SU-DHL-6 (cell line): ENCODE measurements at regions not wholly inside any gene's neighbourhood (a gene's known extent, or its start where the extent isn't known, plus 50 kb on each side); places are given as distances from the start of the nearest gene placed in this dataset.

Source experiments
- EZH2phosphoT487 ChIP-seq: fragments of 200-600 bp; sonication (generic), shearing (Covaris generic); conservative IDR thresholded peaks from 2 replicates; pipeline ENCODE4 v1.6.1; 2018; ENCODE audit warnings: mild to moderate bottlenecking, antibody characterized with exemption, low read length, moderate library complexity, mixed read lengths
- TF ChIP-seq, protein P1 (sequence below): fragments of 200-600 bp; sonication (generic); IDR thresholded peaks from one replicate; pipeline ENCODE4 v1.5.1; 2017; ENCODE audit warnings: antibody characterized with exemption, mild to moderate bottlenecking, low read length, moderate library complexity; ENCODE audit not compliant: insufficient read depth, poor library complexity, severe bottlenecking

GRCh38 chrX:74049126-74049525 lies 196.6 kb upstream of the XIST start:
- TF ChIP-seq EZH2phosphoT487 = no peak
- TF ChIP-seq, protein P1, sequence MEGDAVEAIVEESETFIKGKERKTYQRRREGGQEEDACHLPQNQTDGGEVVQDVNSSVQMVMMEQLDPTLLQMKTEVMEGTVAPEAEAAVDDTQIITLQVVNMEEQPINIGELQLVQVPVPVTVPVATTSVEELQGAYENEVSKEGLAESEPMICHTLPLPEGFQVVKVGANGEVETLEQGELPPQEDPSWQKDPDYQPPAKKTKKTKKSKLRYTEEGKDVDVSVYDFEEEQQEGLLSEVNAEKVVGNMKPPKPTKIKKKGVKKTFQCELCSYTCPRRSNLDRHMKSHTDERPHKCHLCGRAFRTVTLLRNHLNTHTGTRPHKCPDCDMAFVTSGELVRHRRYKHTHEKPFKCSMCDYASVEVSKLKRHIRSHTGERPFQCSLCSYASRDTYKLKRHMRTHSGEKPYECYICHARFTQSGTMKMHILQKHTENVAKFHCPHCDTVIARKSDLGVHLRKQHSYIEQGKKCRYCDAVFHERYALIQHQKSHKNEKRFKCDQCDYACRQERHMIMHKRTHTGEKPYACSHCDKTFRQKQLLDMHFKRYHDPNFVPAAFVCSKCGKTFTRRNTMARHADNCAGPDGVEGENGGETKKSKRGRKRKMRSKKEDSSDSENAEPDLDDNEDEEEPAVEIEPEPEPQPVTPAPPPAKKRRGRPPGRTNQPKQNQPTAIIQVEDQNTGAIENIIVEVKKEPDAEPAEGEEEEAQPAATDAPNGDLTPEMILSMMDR = no peak
